ENCODE measurements at regions not wholly inside any gene's neighbourhood (a gene's known extent, or its start where the extent isn't known, plus 50 kb on each side); places are given as distances from the start of the nearest gene placed in this dataset.

DNA sequence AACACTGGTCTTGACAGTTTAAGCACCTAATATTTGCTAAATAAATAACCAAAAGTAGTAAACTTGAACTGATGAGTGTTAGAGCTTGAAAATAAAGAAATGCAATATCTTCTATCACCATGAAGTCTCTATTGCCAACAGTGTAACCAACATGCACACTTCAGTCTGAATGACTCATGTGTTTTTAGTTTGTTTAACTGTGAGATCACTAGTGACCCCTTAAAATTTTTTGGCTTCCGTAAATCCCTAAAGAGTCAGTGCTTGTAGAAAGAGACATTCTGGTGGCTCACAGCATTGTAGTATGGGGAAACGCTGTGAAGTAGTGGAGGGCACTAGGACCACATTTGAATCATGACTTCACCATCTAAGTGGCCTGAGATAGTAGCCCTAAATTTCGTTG, 341.1 kb downstream of the PMP22 start:
- H3K27me3 Mint-ChIP-seq, result peaks cover 8 to 21% (median 13%) of the 10 kb centered on the region in 3 donors
- H3K4me1 Mint-ChIP-seq, result no peaks in the 10 kb centered on the region
- peaks cover 0 to 17% (median 7%) of the 10 kb centered on the region in 7 donors for H3K9me3 Mint-ChIP-seq
- no peak for ATAC-seq (ENCODE audit: low read depth in 2 of 2)
- H3K36me3 Mint-ChIP-seq, result no peaks in the 10 kb centered on the region
- no peak overlapping the region for H3K27ac Mint-ChIP-seq
- no peak for DNase-seq
- no peak overlapping the region for H3K4me3 Mint-ChIP-seq

DNA sequence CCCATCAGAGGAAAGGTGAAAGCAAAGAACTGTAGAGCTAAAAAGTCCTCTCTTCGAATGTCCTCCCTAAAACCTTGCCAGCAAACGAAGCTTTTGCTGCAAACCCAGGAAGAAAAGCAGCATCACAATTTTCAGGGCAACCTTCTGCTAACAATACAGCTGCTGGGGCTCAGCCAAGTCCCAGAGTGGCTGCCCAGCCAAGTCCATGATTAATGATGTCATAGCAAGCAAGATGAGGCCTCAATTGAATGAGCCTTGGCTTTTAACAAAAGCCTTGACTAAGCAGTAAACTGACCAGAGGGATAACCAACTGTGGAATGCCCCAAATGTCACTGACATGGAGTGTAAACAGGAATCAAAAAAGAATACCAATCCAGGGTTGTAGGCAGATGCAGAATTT, 342.7 kb downstream of the PMP22 start:
- Mint-ChIP-seq H3K4me1 (no peaks in the 10 kb centered on the region), H3K27ac (no peak overlapping the region), H3K36me3 (no peaks in the 10 kb centered on the region), H3K27me3 (peaks cover 8 to 13% (median 12%) of the 10 kb centered on the region in 3 donors), H3K4me3 (no peak overlapping the region), H3K9me3 (peaks cover 0 to 17% (median 7%) of the 10 kb centered on the region in 7 donors)
- DNase-seq (no peak), ATAC-seq (ENCODE audit: low read depth in 2 of 2) (no peak)

DNA sequence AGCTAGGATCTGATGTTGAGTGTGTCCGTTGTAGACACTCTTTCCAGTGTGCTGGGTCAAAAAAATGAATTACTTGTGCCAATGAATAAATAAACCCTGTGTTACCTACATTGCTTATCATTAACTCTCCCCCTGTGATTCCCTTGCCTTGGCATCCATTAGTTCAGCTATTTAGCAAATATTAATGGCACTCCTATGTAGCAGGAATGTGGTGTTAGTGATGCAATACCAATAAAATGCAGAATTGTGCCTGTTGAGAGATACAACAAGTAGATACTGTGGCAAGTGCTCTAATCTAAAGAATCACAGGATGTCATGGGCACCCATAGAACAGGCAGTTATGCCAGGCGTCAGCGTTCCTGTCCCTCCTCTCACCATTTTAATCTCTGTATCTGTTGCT, 343.2 kb downstream of the PMP22 start:
- H3K4me3 Mint-ChIP-seq, result no peak overlapping the region
- ATAC-seq (ENCODE audit: low read depth in 2 of 2) (no peak), DNase-seq (no peak)
- H3K27ac Mint-ChIP-seq, result no peak overlapping the region
- no peaks in the 10 kb centered on the region for H3K4me1 Mint-ChIP-seq
- peaks cover 0 to 17% (median 7%) of the 10 kb centered on the region in 7 donors for H3K9me3 Mint-ChIP-seq
- no peaks in the 10 kb centered on the region for H3K36me3 Mint-ChIP-seq
- H3K27me3 Mint-ChIP-seq, result peaks cover 8 to 13% (median 10%) of the 10 kb centered on the region in 3 donors

DNA sequence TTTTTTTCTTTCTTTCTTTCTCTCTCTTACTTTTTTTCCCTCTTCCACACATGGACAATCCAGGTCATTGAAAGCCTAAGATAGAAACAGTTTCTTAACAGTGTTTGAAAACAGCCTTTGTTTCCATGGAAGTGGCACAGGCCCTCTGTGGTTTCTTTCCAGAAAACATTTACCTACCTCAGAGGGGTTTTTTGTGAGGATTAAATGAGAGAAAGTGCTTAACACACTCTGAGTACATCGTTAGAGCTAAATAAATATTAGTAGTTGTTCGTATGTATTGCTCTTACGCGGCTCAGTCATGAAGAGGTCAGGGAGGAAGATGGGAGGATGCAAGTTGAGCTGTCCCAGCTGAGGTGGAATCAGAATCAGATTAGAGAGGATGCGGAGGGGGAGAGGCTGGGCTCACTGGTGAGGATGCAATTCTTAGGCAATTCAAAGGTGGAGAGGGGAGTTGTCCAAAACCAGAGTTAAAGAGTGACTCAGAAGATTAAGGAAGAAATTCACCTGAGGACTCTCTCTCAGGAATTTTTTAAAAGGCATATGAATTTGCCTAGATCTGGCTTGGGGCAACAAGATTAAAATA, 345.4 kb downstream of the PMP22 start:
- no peak overlapping the region for H3K27ac Mint-ChIP-seq
- ATAC-seq (ENCODE audit: low read depth in 2 of 2) (no peak), DNase-seq (no peak)
- H3K36me3 Mint-ChIP-seq, result no peaks in the 10 kb centered on the region
- H3K9me3 Mint-ChIP-seq, result peaks cover 0 to 17% (median 7%) of the 10 kb centered on the region in 7 donors
- no peak overlapping the region for H3K4me3 Mint-ChIP-seq
- no peaks in the 10 kb centered on the region for H3K4me1 Mint-ChIP-seq
- peaks cover 0 to under 1% (median 0%) of the 10 kb centered on the region in 3 donors for H3K27me3 Mint-ChIP-seq

DNA sequence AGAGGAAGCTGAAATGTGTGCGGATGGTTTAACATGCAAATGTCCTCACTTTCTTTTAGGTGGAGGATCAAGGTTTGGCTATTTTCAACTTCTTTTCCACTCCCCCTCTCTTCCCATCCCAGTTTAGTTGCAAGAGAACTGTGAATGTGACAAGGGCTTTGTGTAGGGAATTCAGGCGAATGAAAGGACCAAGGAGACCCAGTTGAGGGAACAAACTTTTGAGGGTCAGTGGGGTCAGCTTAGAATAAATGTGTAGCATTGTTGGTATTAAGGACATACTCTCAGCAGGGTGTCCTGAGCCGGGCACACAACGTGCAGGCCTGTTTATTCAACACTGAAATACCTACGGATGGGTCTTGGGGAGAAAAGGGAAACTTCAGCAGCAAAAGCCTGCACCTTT, 346.0 kb downstream of the PMP22 start:
- Mint-ChIP-seq H3K27ac (no peak overlapping the region), H3K4me1 (no peaks in the 10 kb centered on the region), H3K36me3 (no peaks in the 10 kb centered on the region), H3K9me3 (peaks cover 0 to 19% (median 7%) of the 10 kb centered on the region in 7 donors), H3K4me3 (no peak overlapping the region), H3K27me3 (no peaks in the 10 kb centered on the region)
- DNase-seq, result no peak
- ATAC-seq (ENCODE audit: low read depth in 2 of 2), result no peak

DNA sequence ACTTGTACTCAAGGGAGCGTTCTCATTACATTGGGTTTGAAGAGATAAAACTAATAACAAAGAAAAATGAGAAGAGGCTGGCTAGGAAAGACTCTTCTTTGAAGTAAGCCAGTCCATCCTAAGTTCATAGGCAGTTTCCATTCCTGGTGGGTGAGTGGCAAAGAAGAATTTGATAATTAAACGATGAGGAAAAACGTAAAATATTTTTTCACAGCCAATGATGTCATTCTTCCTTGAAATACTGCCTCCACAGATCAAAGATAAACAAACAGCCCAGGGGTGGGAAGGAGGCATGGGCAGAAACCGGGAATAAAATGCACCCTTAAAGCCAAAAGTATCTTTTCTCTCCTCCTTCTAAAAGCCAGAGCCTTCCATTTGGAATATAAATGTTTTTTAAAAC, 346.6 kb downstream of the PMP22 start:
- H3K9me3 Mint-ChIP-seq, result peaks cover 0 to 23% (median 10%) of the 10 kb centered on the region in 7 donors
- no peak overlapping the region for H3K4me3 Mint-ChIP-seq
- H3K36me3 Mint-ChIP-seq, result no peaks in the 10 kb centered on the region
- ATAC-seq (ENCODE audit: low read depth in 2 of 2) (no peak), DNase-seq (no peak)
- no peaks in the 10 kb centered on the region for H3K4me1 Mint-ChIP-seq
- H3K27ac Mint-ChIP-seq, result no peak overlapping the region
- no peaks in the 10 kb centered on the region for H3K27me3 Mint-ChIP-seq

DNA sequence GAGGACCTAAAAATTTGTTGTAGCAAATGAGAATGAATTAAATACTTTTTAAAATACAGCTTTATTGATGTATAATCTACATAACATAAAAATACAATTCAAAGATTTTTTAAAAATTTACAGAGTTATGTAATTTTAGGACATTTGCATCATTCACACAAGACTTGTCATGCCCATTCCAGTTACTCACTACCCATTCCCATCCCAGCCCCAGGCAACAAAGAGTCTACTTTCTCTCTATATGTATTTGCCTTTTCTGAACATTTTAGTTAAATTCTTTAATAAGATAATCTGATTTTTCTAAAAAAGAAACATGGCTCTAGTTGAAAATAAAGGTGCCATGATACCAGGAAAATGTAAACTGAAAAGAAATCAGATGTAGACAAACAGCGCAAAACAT, 354.2 kb downstream of the PMP22 start:
- ATAC-seq (ENCODE audit: low read depth in 2 of 2), result no peak
- H3K4me1 Mint-ChIP-seq, result no peaks in the 10 kb centered on the region

DNA sequence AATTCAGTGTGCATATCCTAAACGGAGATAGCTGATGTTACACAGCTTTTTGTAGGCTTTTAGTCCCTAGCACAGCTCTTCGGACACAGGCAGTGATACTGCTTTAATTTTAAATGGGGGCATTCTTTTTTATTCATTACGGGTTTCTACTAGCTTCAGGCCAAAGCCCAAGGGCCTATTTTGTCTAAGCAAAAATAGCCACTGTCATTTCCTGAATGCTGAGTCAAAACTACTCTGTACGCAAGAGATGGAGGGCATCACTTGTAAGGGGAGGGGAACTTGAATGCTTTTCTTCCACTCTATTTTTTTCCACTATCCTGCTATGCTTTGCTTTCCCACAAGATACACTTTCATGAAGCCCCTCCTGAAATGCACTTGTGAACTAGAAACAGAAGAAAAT, 360.7 kb downstream of the PMP22 start:
- Mint-ChIP-seq H3K27me3 (peaks cover 0 to 20% (median 9%) of the 10 kb centered on the region in 3 donors), H3K36me3 (no peaks in the 10 kb centered on the region), H3K27ac (no peak overlapping the region), H3K9me3 (peaks cover 0 to 2% (median 0%) of the 10 kb centered on the region in 7 donors), H3K4me1 (no peaks in the 10 kb centered on the region), H3K4me3 (no peak overlapping the region)
- ATAC-seq (ENCODE audit: low read depth in 2 of 2) (no peak), DNase-seq (no peak)

More for the DNA sequence above, 354.2 kb downstream of the PMP22 start:
- Mint-ChIP-seq H3K27ac (no peak overlapping the region), H3K27me3 (peaks cover 0 to 6% (median 0%) of the 10 kb centered on the region in 3 donors), H3K9me3 (peaks cover 4 to 23% (median 11%) of the 10 kb centered on the region in 7 donors), H3K36me3 (peaks cover 0 to 8% of the 10 kb centered on the region in 2 donors), H3K4me3 (no peak overlapping the region)
- DNase-seq, result no peak

DNA sequence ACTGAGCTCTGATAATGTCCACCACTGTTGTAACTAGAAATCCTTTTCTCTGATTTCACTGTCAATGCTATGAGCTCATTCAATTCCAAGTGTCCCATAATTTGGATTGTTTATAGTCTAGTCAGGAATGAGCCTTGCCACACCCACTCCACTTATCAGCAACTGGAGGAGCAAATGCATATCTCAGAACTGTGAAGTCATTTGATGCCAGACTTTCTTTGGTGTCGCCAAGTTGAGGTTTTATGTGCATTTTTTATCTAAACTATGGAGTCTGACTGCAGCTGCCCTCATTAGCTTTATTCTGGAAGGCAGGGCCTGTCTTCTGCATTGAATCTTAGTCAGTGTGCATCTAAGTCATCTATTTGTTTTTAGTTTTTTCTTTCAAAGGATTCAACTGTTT, 361.3 kb downstream of the PMP22 start:
- H3K27ac Mint-ChIP-seq, result no peak overlapping the region
- H3K36me3 Mint-ChIP-seq, result no peaks in the 10 kb centered on the region
- peaks cover 0 to 2% (median 0%) of the 10 kb centered on the region in 7 donors for H3K9me3 Mint-ChIP-seq
- H3K4me3 Mint-ChIP-seq, result no peak overlapping the region
- no peak for DNase-seq
- peaks cover 0 to 20% (median 9%) of the 10 kb centered on the region in 3 donors for H3K27me3 Mint-ChIP-seq
- no peaks in the 10 kb centered on the region for H3K4me1 Mint-ChIP-seq
- ATAC-seq (ENCODE audit: low read depth in 2 of 2), result no peak

DNA sequence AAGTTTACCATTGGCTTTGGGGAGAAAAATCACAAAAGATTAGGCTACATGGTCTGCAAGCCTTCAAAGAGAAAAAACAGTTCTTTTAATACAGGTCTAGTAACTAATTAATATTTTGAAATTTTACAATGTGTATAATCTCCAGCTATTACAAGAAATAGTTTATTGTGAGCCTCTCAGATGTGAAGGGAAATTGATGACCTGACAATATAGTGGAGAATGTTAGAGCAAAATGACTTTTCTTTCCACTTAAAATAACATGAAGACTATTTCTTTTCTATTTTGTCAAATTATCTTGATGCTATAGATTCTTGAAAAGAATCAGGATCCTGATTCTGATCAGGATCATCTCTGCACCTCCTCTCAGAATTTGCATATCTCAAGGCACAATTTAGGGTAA, 362.3 kb downstream of the PMP22 start:
- ATAC-seq (ENCODE audit: low read depth in 2 of 2), result no peak
- H3K27ac Mint-ChIP-seq, result no peak overlapping the region
- H3K27me3 Mint-ChIP-seq, result peaks cover 0 to 20% (median 9%) of the 10 kb centered on the region in 3 donors
- peaks cover 2 to 11% (median 6%) of the 10 kb centered on the region in 7 donors for H3K9me3 Mint-ChIP-seq
- DNase-seq, result no peak
- peaks cover 0 to 7% of the 10 kb centered on the region in 2 donors for H3K36me3 Mint-ChIP-seq
- no peak overlapping the region for H3K4me3 Mint-ChIP-seq
- no peaks in the 10 kb centered on the region for H3K4me1 Mint-ChIP-seq

DNA sequence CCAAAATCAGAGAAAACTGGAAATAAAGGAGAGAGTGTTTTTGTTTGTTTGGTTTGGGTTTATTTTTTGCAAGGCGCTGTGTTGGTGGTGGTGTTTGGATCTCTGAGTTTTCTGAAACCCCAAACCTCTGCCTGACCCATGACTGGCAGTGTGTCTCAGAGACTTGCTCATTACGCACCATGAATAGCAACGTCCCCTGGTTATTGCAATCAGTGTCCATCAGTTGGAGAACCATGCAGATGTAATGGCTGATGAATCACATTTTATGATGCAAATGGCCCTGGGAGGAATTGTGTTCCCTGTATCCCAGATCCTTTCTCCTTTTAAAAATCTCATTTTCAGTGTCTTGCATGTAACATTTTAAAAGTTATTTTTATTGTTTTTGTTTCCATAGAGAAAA, 362.8 kb downstream of the PMP22 start:
- peaks cover 0 to 20% (median 9%) of the 10 kb centered on the region in 3 donors for H3K27me3 Mint-ChIP-seq
- no peaks in the 10 kb centered on the region for H3K4me1 Mint-ChIP-seq
- H3K27ac Mint-ChIP-seq, result no peak overlapping the region
- ATAC-seq (ENCODE audit: low read depth in 2 of 2), result no peak
- DNase-seq, result no peak
- H3K9me3 Mint-ChIP-seq, result peaks cover 2 to 11% (median 6%) of the 10 kb centered on the region in 7 donors
- no peak overlapping the region for H3K4me3 Mint-ChIP-seq
- H3K36me3 Mint-ChIP-seq, result peaks cover 0 to 8% of the 10 kb centered on the region in 2 donors

DNA sequence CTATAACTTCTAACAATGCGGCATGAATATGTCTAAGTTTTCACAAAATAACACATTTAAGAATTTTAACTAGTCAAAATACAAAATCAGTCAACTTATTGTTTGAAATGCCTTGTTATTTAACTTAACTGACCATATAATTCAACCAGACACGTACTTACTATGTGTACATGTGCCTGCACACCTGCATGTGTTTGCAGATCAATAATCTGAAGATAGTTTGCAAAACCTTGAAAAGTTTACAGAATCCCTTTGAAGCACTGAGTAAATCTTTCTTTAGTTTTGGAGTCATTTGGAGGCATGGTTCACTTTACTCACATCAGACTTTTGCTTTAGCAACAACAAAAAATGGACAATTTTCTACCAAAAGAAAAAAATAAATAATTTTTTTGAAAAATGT, 363.8 kb downstream of the PMP22 start:
- Mint-ChIP-seq H3K27ac (no peak overlapping the region), H3K36me3 (peaks cover 0 to 8% of the 10 kb centered on the region in 2 donors), H3K27me3 (peaks cover 0 to 20% (median 9%) of the 10 kb centered on the region in 3 donors), H3K9me3 (peaks cover 2 to 18% (median 6%) of the 10 kb centered on the region in 7 donors), H3K4me3 (no peak overlapping the region), H3K4me1 (no peaks in the 10 kb centered on the region)
- ATAC-seq (ENCODE audit: low read depth in 2 of 2) (no peak), DNase-seq (no peak)

DNA sequence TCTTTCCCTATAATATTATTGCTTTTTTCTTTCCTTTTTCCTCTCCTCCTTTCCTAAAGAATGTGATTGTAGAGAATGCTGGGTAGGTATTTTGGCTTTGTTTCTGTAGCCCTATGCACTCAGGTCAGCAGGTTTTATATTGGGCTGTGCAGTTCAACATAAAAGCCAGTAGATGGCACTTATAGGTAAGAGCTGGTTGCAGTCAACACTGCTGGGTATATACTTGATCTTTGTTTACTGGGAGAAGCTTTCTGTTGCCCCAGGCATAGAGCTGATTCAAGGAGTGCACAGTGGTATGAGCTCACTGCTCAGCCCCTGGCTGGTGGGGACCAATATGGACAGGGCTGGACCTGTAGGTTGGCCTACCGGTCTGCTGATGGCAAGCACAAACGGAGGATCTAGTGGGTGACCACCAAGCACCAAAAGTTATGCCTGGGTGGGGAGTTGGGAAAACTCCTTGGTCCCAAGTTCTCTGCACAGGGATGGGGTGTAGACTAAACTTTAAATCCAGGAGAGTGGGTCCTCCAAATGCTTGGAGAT, 378.9 kb downstream of the PMP22 start:
- H3K27me3 Mint-ChIP-seq, result peaks cover 7 to 34% (median 34%) of the 10 kb centered on the region in 3 donors
- H3K4me3 Mint-ChIP-seq, result no peak overlapping the region
- no peak overlapping the region for H3K27ac Mint-ChIP-seq
- no peaks in the 10 kb centered on the region for H3K4me1 Mint-ChIP-seq
- peaks cover 0 to 41% of the 10 kb centered on the region in 2 donors for H3K36me3 Mint-ChIP-seq
- DNase-seq, result no peak
- no peak for ATAC-seq (ENCODE audit: low read depth in 2 of 2)
- peaks cover 18 to 71% (median 38%) of the 10 kb centered on the region in 7 donors for H3K9me3 Mint-ChIP-seq

DNA sequence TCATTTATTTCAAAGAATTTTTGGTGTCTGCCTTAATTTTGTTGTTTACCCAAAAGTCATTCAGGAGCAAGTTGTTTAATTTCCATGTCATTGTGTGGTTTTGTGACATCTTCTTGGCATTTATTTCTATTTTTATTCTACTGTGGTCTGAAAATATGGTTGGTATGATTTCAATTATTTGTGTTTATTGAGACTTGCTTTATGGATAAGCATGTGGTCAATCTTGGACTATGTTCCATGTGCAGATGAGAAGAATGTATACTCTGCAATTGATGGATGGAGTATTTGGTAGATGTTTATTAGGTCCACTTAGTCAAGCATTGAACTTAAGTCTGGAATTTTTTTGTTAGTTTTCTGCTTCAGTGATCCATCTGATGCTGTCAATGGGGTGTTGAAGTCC, 383.0 kb downstream of the PMP22 start:
- H3K36me3 Mint-ChIP-seq, result peaks cover 0 to 28% of the 10 kb centered on the region in 2 donors
- H3K27ac Mint-ChIP-seq, result no peak overlapping the region
- DNase-seq (no peak), ATAC-seq (ENCODE audit: low read depth in 2 of 2) (no peak)
- peaks cover 11 to 42% (median 31%) of the 10 kb centered on the region in 3 donors for H3K27me3 Mint-ChIP-seq
- H3K4me3 Mint-ChIP-seq, result no peak overlapping the region
- no peaks in the 10 kb centered on the region for H3K4me1 Mint-ChIP-seq
- peaks cover 12 to 40% (median 22%) of the 10 kb centered on the region in 7 donors for H3K9me3 Mint-ChIP-seq
